Stomach smooth muscle (tissue), 2 donors: ENCODE measurements at regions not wholly inside any gene's neighbourhood (a gene's known extent, or its start where the extent isn't known, plus 50 kb on each side); places are given as distances from the start of the nearest gene placed in this dataset.
A peak's percentile ranks its signal among the peaks of the same experiment; 100 is the strongest.
"Not testable (repeated sequence)": the region's sequence is repeated elsewhere in the genome, so short reads cannot be mapped to it uniquely, and the experiment has no call there.

Experiments
- H3K27ac ChIP-seq: one replicate; pipeline ENCODE4 v1.7.0; 2013; ENCODE audit warnings: mild to moderate bottlenecking, low read length, inconsistent platforms
- H3K27me3 ChIP-seq, 2 donors: one replicate each; pipeline ENCODE4 v1.7.0; 2013; ENCODE audit warnings: low read length in 2 of 2; ENCODE audit not compliant: insufficient read depth in 2 of 2, control insufficient read depth in 1 of 2
- H3K36me3 ChIP-seq, 2 donors: one replicate each; pipeline ENCODE4 v1.7.0; 2013; ENCODE audit warnings: low read length in 2 of 2; ENCODE audit not compliant: control insufficient read depth in 2 of 2, insufficient read depth in 2 of 2
- H3K4me1 ChIP-seq: one replicate; pipeline ENCODE4 v1.7.0; 2013; ENCODE audit warnings: low read length; ENCODE audit not compliant: control insufficient read depth, insufficient read depth
- H3K4me3 ChIP-seq, 2 donors: one replicate each; pipeline ENCODE4 v1.7.0; 2013; ENCODE audit warnings: low read length in 2 of 2
- H3K9ac ChIP-seq, 2 donors: one replicate each; pipeline ENCODE4 v1.7.0; 2013; ENCODE audit warnings: low read length in 2 of 2, mild to moderate bottlenecking in 1 of 2
- H3K9me3 ChIP-seq, 2 donors: one replicate each; pipeline ENCODE4 v1.7.0; 2013; ENCODE audit warnings: low read length in 2 of 2; ENCODE audit not compliant: control insufficient read depth in 2 of 2
- donor health status: healthy.
- donor health status: Pancreatic carcinoma.

DNA sequence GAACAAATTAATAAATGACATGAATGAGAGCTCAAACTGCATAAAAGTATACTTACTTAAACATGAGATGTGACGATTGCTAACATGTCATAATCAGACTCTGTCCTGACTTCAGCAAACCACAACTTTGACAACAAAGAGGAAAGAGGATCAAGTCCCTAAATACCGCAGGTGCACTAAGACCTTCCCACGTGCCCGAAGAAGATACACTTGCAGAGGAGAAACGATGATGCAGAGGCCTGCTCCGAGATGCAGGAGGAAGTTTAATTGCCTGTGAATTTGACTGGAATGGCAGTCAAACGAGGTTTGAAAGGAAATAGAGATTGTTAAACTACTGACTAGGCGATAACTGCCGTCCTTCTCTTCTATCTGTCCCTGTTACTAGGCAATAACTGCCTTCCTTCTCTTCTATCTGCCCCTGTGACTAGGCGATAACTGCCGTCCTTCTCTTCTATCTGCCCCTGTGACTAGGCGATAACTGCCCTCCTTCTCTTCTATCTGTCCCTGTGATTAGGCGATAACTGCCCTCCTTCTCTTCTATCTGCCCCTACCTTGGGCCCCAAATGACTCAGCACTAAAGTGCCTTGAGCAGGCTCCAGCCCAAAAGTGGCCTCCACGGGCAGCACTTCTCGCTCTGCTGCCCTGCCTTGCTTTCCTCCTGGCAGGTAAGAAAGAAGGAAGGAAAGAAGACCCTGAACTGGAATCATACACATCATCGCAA lies 2226.0 kb upstream of the DEFB115 start:
- H3K27me3 ChIP-seq, H3K4me1 ChIP-seq, H3K9ac ChIP-seq, H3K36me3 ChIP-seq, H3K9me3 ChIP-seq, H3K27ac ChIP-seq, H3K4me3 ChIP-seq: not testable (repeated sequence)

GRCh38 chr20:29044239-29044638 lies 2213.2 kb upstream of the DEFB115 start:
- not testable (repeated sequence) for H3K36me3 ChIP-seq, H3K27ac ChIP-seq, H3K4me3 ChIP-seq, H3K27me3 ChIP-seq, H3K9me3 ChIP-seq, H3K9ac ChIP-seq, H3K4me1 ChIP-seq

DNA sequence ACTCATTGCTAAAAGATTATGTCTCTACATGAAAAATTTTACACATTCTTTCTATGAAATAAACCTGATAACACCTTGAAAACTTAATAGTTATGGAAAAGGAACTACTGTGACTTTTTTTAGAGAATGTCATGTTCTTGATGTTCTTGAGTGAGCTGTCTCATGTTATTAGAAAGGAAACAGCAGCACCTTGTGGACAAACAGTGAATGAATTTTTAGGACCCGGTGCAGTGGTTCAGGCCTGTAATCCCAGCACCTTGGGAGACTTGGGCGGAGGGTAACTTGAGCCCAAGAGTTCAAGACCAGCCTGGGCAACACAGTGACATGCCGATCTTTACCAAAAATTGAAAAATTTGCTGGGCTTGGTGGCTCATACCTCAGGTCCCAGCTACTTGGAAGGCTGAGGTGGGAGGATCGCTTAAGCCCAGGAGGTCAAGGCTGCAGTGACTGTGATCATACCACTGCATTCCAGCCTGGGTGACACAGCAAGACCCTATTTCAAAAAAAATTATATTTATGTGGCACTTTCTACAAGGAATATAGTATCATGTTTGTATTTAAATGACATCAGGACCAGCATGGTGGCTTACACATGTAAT lies 2207.4 kb upstream of the DEFB115 start:
- H3K4me1 ChIP-seq, H3K27ac ChIP-seq, H3K9ac ChIP-seq, H3K27me3 ChIP-seq, H3K36me3 ChIP-seq, H3K4me3 ChIP-seq, H3K9me3 ChIP-seq: not testable (repeated sequence)

GRCh38 chr20:29057866-29058484 lies 2199.5 kb upstream of the DEFB115 start:
- not testable (repeated sequence) for H3K4me1 ChIP-seq, H3K36me3 ChIP-seq, H3K4me3 ChIP-seq, H3K27ac ChIP-seq, H3K9ac ChIP-seq, H3K9me3 ChIP-seq, H3K27me3 ChIP-seq

GRCh38 chr20:29062451-29062850 lies 2195.0 kb upstream of the DEFB115 start:
- H3K4me3 ChIP-seq, H3K27ac ChIP-seq, H3K36me3 ChIP-seq, H3K4me1 ChIP-seq, H3K9ac ChIP-seq, H3K9me3 ChIP-seq, H3K27me3 ChIP-seq: not testable (repeated sequence)

DNA sequence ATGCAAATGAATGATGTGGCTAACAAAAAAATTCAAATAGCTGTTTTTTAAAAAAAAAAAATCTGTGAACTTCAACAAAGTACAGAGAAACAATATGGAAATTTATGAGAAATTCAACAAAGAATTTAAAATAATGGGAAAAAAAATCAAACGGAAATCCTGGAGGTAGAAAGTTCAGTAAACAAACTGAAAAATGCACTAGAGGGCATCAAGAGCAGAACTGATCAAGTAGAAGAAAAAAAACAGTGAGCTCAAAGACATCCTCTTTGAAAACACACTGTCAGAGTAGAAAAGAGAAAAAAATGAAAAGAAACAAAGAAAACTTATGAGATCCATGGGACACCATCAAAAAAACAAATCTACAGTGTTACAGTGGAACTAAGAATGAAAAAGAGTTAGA lies 2191.1 kb upstream of the DEFB115 start:
- H3K4me1 ChIP-seq, H3K27ac ChIP-seq, H3K9ac ChIP-seq, H3K4me3 ChIP-seq, H3K27me3 ChIP-seq, H3K36me3 ChIP-seq, H3K9me3 ChIP-seq: not testable (repeated sequence)

GRCh38 chr20:29073640-29074039 lies 2183.8 kb upstream of the DEFB115 start:
- H3K9ac ChIP-seq, H3K9me3 ChIP-seq, H3K27ac ChIP-seq, H3K4me1 ChIP-seq, H3K27me3 ChIP-seq, H3K36me3 ChIP-seq, H3K4me3 ChIP-seq: not testable (repeated sequence)

DNA sequence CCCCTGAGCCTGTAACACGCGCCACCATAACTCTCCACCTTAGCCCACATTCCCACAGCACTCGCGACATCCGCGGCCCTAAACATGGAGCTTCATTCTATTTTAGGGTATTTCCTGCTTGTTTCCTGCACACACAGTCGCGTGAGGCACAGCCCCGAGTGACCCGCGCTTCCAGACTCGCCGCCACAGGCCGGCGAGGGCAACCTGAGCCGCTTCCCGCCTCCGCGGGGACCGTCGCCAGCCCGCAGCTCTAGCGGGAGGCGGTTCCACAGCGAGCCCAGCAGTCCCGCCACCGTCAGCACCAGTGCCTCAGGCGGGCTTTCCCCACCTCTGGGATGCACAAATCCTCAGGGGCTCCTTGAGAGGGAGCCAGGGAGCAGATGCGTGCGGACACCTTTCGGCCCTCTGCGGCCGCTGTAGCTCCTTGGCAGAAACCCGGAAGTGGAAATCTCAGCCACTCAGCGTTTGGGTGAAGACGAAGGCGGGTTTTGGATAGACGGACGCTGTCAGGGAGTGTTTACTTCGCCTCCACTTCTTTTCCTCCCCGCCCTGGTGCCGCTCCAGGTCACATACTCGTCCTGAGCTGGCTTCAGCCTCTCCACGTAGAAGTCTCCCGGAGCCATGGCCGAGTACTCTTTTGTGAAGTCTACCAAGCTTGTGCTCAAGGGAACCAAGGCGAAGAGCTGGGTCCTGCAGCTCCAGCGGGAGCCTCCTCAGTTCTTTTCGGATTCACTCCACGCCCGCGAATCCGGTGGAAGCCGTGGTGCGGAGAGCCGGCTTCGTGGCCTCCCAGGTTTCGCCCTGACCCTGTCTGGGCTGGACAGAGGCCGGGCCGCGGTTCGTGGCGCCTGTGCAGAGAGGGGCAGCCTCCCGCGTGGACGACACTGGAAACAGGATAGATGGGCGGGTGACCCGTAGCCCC lies 2177.4 kb upstream of the DEFB115 start:
- H3K4me3 ChIP-seq, result peak overlapping the region in 1 of 2 donors; percentile 49
- no peaks in the 10 kb centered on the region for H3K27me3 ChIP-seq
- H3K9ac ChIP-seq, result no peak overlapping the region
- peaks cover 5 to 12% of the 10 kb centered on the region in 2 donors for H3K9me3 ChIP-seq
- no peaks in the 10 kb centered on the region for H3K4me1 ChIP-seq
- no peak overlapping the region for H3K27ac ChIP-seq
- H3K36me3 ChIP-seq, result no peaks in the 10 kb centered on the region

GRCh38 chr20:29081712-29082111 lies 2175.8 kb upstream of the DEFB115 start:
- not testable (repeated sequence) for H3K36me3 ChIP-seq, H3K9ac ChIP-seq, H3K27ac ChIP-seq, H3K4me1 ChIP-seq, H3K4me3 ChIP-seq, H3K9me3 ChIP-seq, H3K27me3 ChIP-seq

- Histone ChIP-seq H3K9ac (no peak overlapping the region), H3K4me3 (no peak overlapping the region), H3K27me3 (no peaks in the 10 kb centered on the region), H3K27ac (no peak overlapping the region), H3K36me3 (no peaks in the 10 kb centered on the region), H3K9me3 (no peaks in the 10 kb centered on the region), H3K4me1 (no peaks in the 10 kb centered on the region)
These were observed 2171.8 kb upstream of the DEFB115 start for GRCh38 chr20:29085625-29086024.
